ENCODE measurements at regions not wholly inside any gene's neighbourhood (a gene's known extent, or its start where the extent isn't known, plus 50 kb on each side); places are given as distances from the start of the nearest gene placed in this dataset.

DNA sequence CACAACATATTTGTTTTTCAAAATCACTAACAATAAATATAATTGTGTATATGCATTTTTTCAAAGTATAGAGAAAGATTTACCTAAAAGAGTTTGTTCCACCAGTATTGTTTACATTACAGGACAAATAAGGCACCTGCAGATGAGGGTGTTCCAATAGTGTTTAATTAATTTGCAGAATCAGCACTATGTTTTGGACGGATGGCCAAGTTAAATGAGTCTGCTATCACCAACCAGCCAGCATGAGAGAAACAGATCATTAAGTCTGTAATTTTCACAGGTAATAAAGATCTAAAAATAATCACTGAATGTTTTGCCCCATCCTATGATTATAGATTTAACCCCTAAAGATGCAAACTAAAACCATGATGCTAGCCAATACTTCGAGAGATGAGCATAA lies 2247.0 kb downstream of the NCAM2 start:
- DNase-seq, result no peak

DNA sequence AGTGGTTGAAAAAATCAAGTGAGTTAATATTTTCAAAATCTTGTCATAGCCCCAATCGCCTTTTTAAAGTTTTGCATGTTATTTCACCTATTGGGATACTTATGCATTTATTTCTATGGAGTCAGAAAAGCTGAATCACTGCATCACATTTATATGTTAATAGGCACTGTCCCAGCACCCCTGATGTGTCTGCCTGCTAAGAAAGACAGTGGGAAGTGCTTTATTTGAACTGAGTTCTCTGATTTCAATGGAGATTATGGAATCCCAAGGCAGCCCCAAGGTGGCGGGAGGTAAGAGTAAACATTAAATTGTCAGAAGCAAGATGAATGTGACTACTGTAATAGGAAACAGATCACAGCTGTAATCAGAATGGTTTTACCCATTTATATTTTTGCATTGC lies 2225.7 kb downstream of the NCAM2 start:
- no peak for DNase-seq

DNA sequence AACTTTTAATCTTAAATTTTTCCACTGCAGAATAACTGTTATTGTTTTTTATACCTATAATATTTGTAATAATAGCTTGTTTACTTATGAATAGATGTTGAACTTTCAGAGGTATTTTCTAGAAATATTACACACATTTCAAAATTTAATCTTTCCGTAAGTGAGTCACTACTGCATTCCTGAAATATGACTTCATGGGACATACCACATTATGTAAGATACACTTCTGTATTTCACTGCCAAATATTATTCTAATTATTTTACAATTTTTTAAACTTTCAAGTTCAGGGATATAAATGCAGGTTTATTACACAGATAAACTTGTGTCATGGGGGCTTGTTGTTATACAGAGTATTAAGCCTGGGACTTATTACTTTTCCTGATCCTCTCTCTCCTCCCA lies 2220.5 kb downstream of the NCAM2 start:
- DNase-seq, result no peak

DNA sequence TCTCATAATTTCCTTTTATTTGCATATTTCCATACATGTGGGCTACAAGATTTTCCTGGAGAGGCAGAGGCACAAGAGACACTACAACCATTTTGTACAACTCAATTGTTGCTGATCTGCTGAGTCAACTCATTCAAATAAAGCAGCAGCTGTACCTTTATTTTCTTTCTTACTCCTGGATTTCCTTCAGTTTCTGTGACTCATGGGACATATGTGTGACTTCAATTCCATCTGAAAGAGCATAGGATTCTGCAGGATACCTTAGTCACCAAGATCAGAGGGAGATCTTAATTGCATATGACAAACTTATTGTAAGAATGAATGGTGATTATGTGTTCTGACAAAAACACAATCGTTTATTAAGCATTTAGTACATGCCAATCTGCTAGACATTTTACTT lies 2219.4 kb downstream of the NCAM2 start:
- no peak for DNase-seq

DNA sequence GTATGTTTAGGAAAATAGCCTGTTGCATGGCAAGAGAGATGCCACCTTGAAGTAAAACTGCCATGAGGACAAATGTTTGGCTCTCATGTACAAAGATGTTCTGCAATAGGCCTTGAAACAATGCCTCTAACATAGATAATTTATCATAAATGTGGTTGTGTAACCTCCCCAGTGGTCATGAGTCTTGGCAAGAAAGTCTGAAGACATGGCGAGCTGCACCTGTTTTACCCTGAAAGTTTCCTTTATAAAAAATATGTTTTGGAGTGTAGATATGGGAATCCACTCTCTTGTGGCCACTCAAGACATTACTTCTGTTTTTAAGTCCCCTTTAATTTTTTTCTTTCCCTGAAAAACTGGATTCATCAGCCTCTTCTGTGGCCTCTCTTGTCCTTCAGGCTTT lies 2217.1 kb downstream of the NCAM2 start:
- DNase-seq, result no peak

Data from KG1 (cell line).